HL-60 (cell line): ENCODE measurements at regions not wholly inside any gene's neighbourhood (a gene's known extent, or its start where the extent isn't known, plus 50 kb on each side); places are given as distances from the start of the nearest gene placed in this dataset.

ENCODE experiments used
- DNase-seq, 2 experiments: peaks; one replicate each; pipeline ENCODE4 v3.0.0-alpha.2; 2010 to 2020; ENCODE audit warnings: low read depth in 1 of 2, low spot score in 1 of 2
- H3K27ac ChIP-seq: fragments of 250-450 bp; sonication (Bioruptor Pico); replicated peaks from 2 replicates; pipeline ENCODE4 v1.5.1; 2020; ENCODE audit warnings: mild to moderate bottlenecking, moderate library complexity
- H3K27me3 ChIP-seq: fragments of 250-450 bp; sonication (Bioruptor Pico); 2 replicates; pipeline ENCODE4 v1.5.1; 2021; ENCODE audit warnings: mild to moderate bottlenecking, moderate library complexity; ENCODE audit not compliant: insufficient read depth, poor library complexity, severe bottlenecking
- H3K4me3 ChIP-seq: replicated peaks from 2 replicates; pipeline ENCODE4 v1.5.1; 2011; ENCODE audit warnings: mild to moderate bottlenecking, control low read depth, low read length; ENCODE audit not compliant: insufficient read depth
- CTCF ChIP-seq: IDR thresholded peaks from one replicate; pipeline ENCODE4 v1.5.1; 2011; ENCODE audit warnings: low read length, control low read depth, inconsistent platforms; ENCODE audit not compliant: insufficient read depth
- GABPA ChIP-seq: IDR thresholded peaks from 2 replicates; pipeline ENCODE4 v1.6.1; 2012; ENCODE audit warnings: low read depth
- POLR2AphosphoS5 ChIP-seq: IDR thresholded peaks from 2 replicates; pipeline ENCODE4 v1.6.1; 2012; ENCODE audit warnings: low read depth
- REST ChIP-seq: IDR thresholded peaks from 2 replicates; pipeline ENCODE4 v1.6.1; 2012; ENCODE audit warnings: low read depth; ENCODE audit not compliant: insufficient replicate concordance
- SPI1 ChIP-seq: IDR thresholded peaks from 2 replicates; pipeline ENCODE4 v1.6.1; 2012; ENCODE audit warnings: low read depth, mild to moderate bottlenecking, borderline replicate concordance

- TF ChIP-seq CTCF, result no peak
- TF ChIP-seq REST, result no peak
- TF ChIP-seq POLR2AphosphoS5, result no peak
- no peak for TF ChIP-seq SPI1
- TF ChIP-seq GABPA, result no peak
- Histone ChIP-seq H3K4me3 (no peak overlapping the region), H3K27me3 (no peaks in the 10 kb centered on the region), H3K27ac (no peak overlapping the region)
- no peak for DNase-seq
These were observed 66.8 kb upstream of the RPS6KA2 start for GRCh38 chr6:166693880-166694279.

DNA sequence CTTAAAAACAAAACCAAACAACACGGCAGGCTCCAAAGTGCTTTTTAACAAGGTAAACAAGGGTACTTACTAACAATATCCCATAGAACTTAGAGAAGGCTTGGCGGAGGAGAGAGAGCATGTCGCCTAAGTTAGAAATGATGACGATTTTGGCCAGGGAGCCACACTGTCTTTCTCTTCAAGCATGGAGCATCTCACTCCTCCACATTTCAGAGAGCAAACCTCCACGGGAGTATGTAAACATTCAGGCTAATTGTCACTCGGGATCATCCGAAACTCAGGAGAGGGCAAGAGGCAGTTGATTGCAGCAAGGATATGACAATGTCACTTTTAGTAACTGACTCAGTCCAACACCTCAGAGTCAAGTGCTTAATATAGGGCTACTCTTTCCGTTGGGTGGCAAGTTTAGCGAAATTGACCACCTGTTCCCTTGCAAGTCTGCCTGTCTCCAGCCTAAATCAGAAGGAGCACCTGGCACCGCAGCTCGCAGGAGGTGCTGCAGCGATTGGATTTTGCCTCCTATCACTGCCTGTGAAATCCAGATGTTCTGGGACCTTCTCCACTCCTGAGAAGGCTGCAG lies 65.8 kb upstream of the RPS6KA2 start:
- Histone ChIP-seq H3K4me3 (no peak overlapping the region), H3K27me3 (no peaks in the 10 kb centered on the region), H3K27ac (no peak overlapping the region)
- TF ChIP-seq CTCF (no peak), GABPA (no peak), REST (no peak), POLR2AphosphoS5 (no peak), SPI1 (no peak)
- no peak for DNase-seq

DNA sequence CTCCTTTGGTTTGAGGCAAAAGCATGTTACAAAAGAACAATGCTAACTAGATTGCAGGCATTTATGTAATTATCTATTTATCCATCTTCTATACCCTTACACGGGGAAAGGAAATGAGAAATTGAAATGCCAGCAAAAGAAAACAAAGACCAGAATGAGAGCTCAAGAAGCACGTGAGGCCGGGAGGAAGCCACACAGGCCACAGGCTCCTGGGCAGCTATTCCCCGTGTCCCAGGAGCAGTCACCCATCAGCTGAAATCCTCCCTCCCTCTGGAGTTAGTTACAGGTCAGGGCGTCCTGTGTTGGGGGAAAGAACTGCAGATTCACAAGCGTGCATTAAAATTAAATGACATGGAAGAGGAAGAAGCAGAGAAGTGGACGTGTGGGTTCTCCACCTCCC lies 64.7 kb upstream of the RPS6KA2 start:
- H3K27me3 ChIP-seq, result no peaks in the 10 kb centered on the region
- no peak for DNase-seq

More for the DNA sequence above, 64.7 kb upstream of the RPS6KA2 start:
- no peak overlapping the region for H3K27ac ChIP-seq
- no peak overlapping the region for H3K4me3 ChIP-seq
- no peak for TF ChIP-seq REST
- TF ChIP-seq CTCF, result no peak
- TF ChIP-seq SPI1, result no peak
- no peak for TF ChIP-seq POLR2AphosphoS5
- no peak for TF ChIP-seq GABPA
